AG04450 (cell line): ENCODE measurements at regions not wholly inside any gene's neighbourhood (a gene's known extent, or its start where the extent isn't known, plus 50 kb on each side); places are given as distances from the start of the nearest gene placed in this dataset.
A peak's percentile ranks its signal among the peaks of the same experiment; 100 is the strongest.

Experiments used
- CTCF ChIA-PET: fragments of 300-600, 350-600 bp; formaldehyde crosslinking; extraction: SDS; loops from one replicate; lab custom pipeline; 2022; ENCODE audit warnings: antibody characterized with exemption, inconsistent platforms; lab: Charles Lee
- POLR2A ChIA-PET: fragments of 350-600 bp; formaldehyde crosslinking; extraction: SDS; loops from one replicate; lab custom pipeline; 2021; ENCODE audit warnings: antibody characterized with exemption, inconsistent platforms; lab: Yijun Ruan, JAX
- DNase-seq: peaks from one replicate; pipeline ENCODE4 v3.0.0-alpha.2; 2011; ENCODE audit warnings: low read depth, low spot score
- H3K27ac ChIP-seq: one replicate; pipeline ENCODE4 v1.5.1; 2012; ENCODE audit warnings: low read depth, low read length, control low read depth
- H3K27me3 ChIP-seq: one replicate; pipeline ENCODE4 v1.6.0; 2012; ENCODE audit warnings: low read length; ENCODE audit not compliant: control insufficient read depth, insufficient read depth
- H3K4me3 ChIP-seq: 2 replicates; pipeline ENCODE4 v1.5.1; 2011; ENCODE audit warnings: mild to moderate bottlenecking, low read depth, low read length, control low read depth
- H3K9me3 ChIP-seq: 2 replicates; pipeline ENCODE4 v1.5.1; 2012; ENCODE audit warnings: low read length; ENCODE audit not compliant: control insufficient read depth, insufficient read depth
- TF ChIP-seq, protein P1 (sequence below): IDR thresholded peaks from 2 replicates; pipeline ENCODE4 v1.5.1; 2011; ENCODE audit warnings: low read depth, low read length, control low read depth, inconsistent platforms

GRCh38 chr2:226185616-226186211, 613.9 kb downstream of the IRS1 start:
- no peaks in the 10 kb centered on the region for H3K27me3 ChIP-seq
- no peak overlapping the region; the same call in 1 of the 2 replicates for H3K4me3 ChIP-seq
- peak overlapping the region; percentile 95 for H3K27ac ChIP-seq
- ChIA-PET POLR2A (interaction anchor here (0.7 to 3.0 kb wide), 15 partner anchors 23 to 610 kb away, joined by 3 to 22 read pairs (median 6); no protein-coding TSS in a partner anchor), CTCF (interaction anchor here (0.6 to 2.0 kb wide), 6 partner anchors 297 to 616 kb away, joined by 3 to 11 read pairs (median 4); partner anchors contain the start of gene IRS1)
- TF ChIP-seq, protein P1, sequence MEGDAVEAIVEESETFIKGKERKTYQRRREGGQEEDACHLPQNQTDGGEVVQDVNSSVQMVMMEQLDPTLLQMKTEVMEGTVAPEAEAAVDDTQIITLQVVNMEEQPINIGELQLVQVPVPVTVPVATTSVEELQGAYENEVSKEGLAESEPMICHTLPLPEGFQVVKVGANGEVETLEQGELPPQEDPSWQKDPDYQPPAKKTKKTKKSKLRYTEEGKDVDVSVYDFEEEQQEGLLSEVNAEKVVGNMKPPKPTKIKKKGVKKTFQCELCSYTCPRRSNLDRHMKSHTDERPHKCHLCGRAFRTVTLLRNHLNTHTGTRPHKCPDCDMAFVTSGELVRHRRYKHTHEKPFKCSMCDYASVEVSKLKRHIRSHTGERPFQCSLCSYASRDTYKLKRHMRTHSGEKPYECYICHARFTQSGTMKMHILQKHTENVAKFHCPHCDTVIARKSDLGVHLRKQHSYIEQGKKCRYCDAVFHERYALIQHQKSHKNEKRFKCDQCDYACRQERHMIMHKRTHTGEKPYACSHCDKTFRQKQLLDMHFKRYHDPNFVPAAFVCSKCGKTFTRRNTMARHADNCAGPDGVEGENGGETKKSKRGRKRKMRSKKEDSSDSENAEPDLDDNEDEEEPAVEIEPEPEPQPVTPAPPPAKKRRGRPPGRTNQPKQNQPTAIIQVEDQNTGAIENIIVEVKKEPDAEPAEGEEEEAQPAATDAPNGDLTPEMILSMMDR = no peak
- H3K9me3 ChIP-seq = peaks cover 5% of the 10 kb centered on the region; the same call in 1 of the 2 replicates
- DNase-seq = peak; percentile 93

GRCh38 chr2:226184940-226185615, 614.5 kb downstream of the IRS1 start:
- TF ChIP-seq, protein P1 = no peak
- peak overlapping the region; percentile 95 for H3K27ac ChIP-seq
- ChIA-PET POLR2A (interaction anchor here (0.6 to 3.0 kb wide), 10 partner anchors 24 to 607 kb away, joined by 3 to 22 read pairs (median 6); no protein-coding TSS in a partner anchor), CTCF (interaction anchor here (0.8 to 2.0 kb wide), 8 partner anchors 137 to 801 kb away, joined by 3 to 11 read pairs (median 3); partner anchors contain the start of gene IRS1)
- peak; percentile 29 for DNase-seq
- H3K4me3 ChIP-seq = peak overlapping the region; percentile 29
- peaks cover 12% of the 10 kb centered on the region; the same call in 1 of the 2 replicates for H3K9me3 ChIP-seq
- H3K27me3 ChIP-seq = no peaks in the 10 kb centered on the region

GRCh38 chr2:226184540-226184939, 615.1 kb downstream of the IRS1 start:
- POLR2A ChIA-PET = interaction anchor here (0.6 to 2.1 kb wide), 5 partner anchors 66 to 608 kb away, joined by 3 to 22 read pairs (median 9); no protein-coding TSS in a partner anchor
- peak overlapping the region; percentile 10; the same call in 1 of the 2 replicates for H3K4me3 ChIP-seq
- CTCF ChIA-PET = interaction anchor here (0.8 to 2.0 kb wide), 9 partner anchors 137 to 801 kb away, joined by 3 to 11 read pairs (median 3); partner anchors contain the start of gene IRS1

GRCh38 chr2:226183550-226183949, 616.1 kb downstream of the IRS1 start:
- Histone ChIP-seq H3K4me3 (no peak overlapping the region), H3K9me3 (peaks cover 20% of the 10 kb centered on the region; the same call in 1 of the 2 replicates), H3K27me3 (no peaks in the 10 kb centered on the region), H3K27ac (peak overlapping the region; percentile 95)
- ChIA-PET POLR2A (no interaction called here), CTCF (interaction anchor here (1.0 to 1.5 kb wide), 3 partner anchors 514 to 616 kb away, joined by 3 to 6 read pairs (median 5); partner anchors contain the start of gene IRS1)
- TF ChIP-seq, protein P1 = no peak
- DNase-seq = no peak

More at GRCh38 chr2:226184540-226184939, 615.1 kb downstream of the IRS1 start:
- H3K27ac ChIP-seq = peak overlapping the region; percentile 95
- TF ChIP-seq, protein P1 = no peak
- no peaks in the 10 kb centered on the region for H3K27me3 ChIP-seq
- peaks cover 13% of the 10 kb centered on the region; the same call in 1 of the 2 replicates for H3K9me3 ChIP-seq
- no peak for DNase-seq
